Prostate gland (tissue), 2 donors: ENCODE measurements at regions not wholly inside any gene's neighbourhood (a gene's known extent, or its start where the extent isn't known, plus 50 kb on each side); places are given as distances from the start of the nearest gene placed in this dataset.

ENCODE experiments used
- POLR2A ChIP-seq: fragments of 450-650 bp; IDR thresholded peaks from one replicate; pipeline ENCODE4 v1.6.1; 2016; ENCODE audit warnings: antibody characterized with exemption, mild to moderate bottlenecking
- POLR2AphosphoS5 ChIP-seq: sonication (generic); formaldehyde crosslinking; IDR thresholded peaks from one replicate; pipeline ENCODE4 v1.6.1; 2017; ENCODE audit warnings: antibody characterized with exemption
- TF ChIP-seq, protein P1 (sequence below), 4 experiments: fragments of 200-600 bp in 2 of 4; fragments of 450-650 bp in 2 of 4; sonication (generic) in 2 of 4; IDR thresholded peaks; 1 replicate in 3 of 4; 2 replicates in 1 of 4; pipeline ENCODE4 v1.5.1; 2016 to 2019; ENCODE audit warnings: antibody characterized with exemption in 4 of 4, mild to moderate bottlenecking in 2 of 4, moderate library complexity in 2 of 4

GRCh38 chr14:49456589-49456988 is 129.6 kb downstream of the RPS29 start:
- TF ChIP-seq, protein P1, sequence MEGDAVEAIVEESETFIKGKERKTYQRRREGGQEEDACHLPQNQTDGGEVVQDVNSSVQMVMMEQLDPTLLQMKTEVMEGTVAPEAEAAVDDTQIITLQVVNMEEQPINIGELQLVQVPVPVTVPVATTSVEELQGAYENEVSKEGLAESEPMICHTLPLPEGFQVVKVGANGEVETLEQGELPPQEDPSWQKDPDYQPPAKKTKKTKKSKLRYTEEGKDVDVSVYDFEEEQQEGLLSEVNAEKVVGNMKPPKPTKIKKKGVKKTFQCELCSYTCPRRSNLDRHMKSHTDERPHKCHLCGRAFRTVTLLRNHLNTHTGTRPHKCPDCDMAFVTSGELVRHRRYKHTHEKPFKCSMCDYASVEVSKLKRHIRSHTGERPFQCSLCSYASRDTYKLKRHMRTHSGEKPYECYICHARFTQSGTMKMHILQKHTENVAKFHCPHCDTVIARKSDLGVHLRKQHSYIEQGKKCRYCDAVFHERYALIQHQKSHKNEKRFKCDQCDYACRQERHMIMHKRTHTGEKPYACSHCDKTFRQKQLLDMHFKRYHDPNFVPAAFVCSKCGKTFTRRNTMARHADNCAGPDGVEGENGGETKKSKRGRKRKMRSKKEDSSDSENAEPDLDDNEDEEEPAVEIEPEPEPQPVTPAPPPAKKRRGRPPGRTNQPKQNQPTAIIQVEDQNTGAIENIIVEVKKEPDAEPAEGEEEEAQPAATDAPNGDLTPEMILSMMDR (IDR thresholded peaks at IDR 0.05) = no peak
- no peak for TF ChIP-seq POLR2AphosphoS5
- no peak for TF ChIP-seq POLR2A
